H9 (cell line): ENCODE measurements at regions not wholly inside any gene's neighbourhood (a gene's known extent, or its start where the extent isn't known, plus 50 kb on each side); places are given as distances from the start of the nearest gene placed in this dataset.

Source experiments
- DNase-seq: peaks from one replicate; pipeline ENCODE4 v3.0.0-alpha.2; 2017
- H2AFZ ChIP-seq: one replicate; pipeline ENCODE4 v1.6.1; 2013; ENCODE audit warnings: mild to moderate bottlenecking, low read length, control low read depth, moderate library complexity
- H2AK5ac ChIP-seq: 2 replicates; pipeline ENCODE4 v1.6.1; 2013; ENCODE audit warnings: low read length, control low read depth, mixed read lengths; ENCODE audit not compliant: insufficient read length
- H2BK120ac ChIP-seq: one replicate; pipeline ENCODE4 v1.6.1; 2013; ENCODE audit warnings: low read depth, mild to moderate bottlenecking, low read length, control low read depth, inconsistent platforms; ENCODE audit not compliant: poor library complexity, severe bottlenecking
- H2BK12ac ChIP-seq: 2 replicates; pipeline ENCODE4 v1.6.1; 2013; ENCODE audit warnings: low read length, control low read depth, mixed read lengths, low read depth; ENCODE audit not compliant: insufficient read length
- H2BK15ac ChIP-seq: 2 replicates; pipeline ENCODE4 v1.6.1; 2013; ENCODE audit warnings: low read depth, low read length, control low read depth
- H2BK20ac ChIP-seq: one replicate; pipeline ENCODE4 v1.6.1; 2013; ENCODE audit warnings: low read depth, mild to moderate bottlenecking, low read length, control low read depth, inconsistent platforms; ENCODE audit not compliant: poor library complexity, severe bottlenecking
- H2BK5ac ChIP-seq: 2 replicates; pipeline ENCODE4 v1.6.1; 2013; ENCODE audit warnings: low read length, control low read depth, mixed read lengths; ENCODE audit not compliant: insufficient read length
- H3K14ac ChIP-seq: 2 replicates; pipeline ENCODE4 v1.6.1; 2013; ENCODE audit warnings: low read length, control low read depth; ENCODE audit not compliant: insufficient read depth
- H3K18ac ChIP-seq: 2 replicates; pipeline ENCODE4 v1.6.1; 2013; ENCODE audit warnings: low read depth, mild to moderate bottlenecking, mixed read lengths, low read length, control low read depth; ENCODE audit not compliant: insufficient read length
- H3K23ac ChIP-seq: 2 replicates; pipeline ENCODE4 v1.6.1; 2013; ENCODE audit warnings: low read length, control low read depth, mixed read lengths, low read depth; ENCODE audit not compliant: insufficient read length
- H3K23me2 ChIP-seq: 2 replicates; pipeline ENCODE4 v1.6.1; 2013; ENCODE audit warnings: low read depth, mild to moderate bottlenecking, mixed read lengths, low read length, control low read depth; ENCODE audit not compliant: insufficient read length, poor library complexity, severe bottlenecking
- H3K27ac ChIP-seq: 2 replicates; pipeline ENCODE4 v1.5.1; 2013; ENCODE audit warnings: low read length, control low read depth, mixed read lengths, low read depth; ENCODE audit not compliant: insufficient read length
- H3K27me3 ChIP-seq: 2 replicates; pipeline ENCODE4 v1.6.1; 2013; ENCODE audit warnings: low read length, control low read depth, inconsistent platforms; ENCODE audit not compliant: insufficient read depth
- H3K4ac ChIP-seq: 2 replicates; pipeline ENCODE4 v1.6.1; 2013; ENCODE audit warnings: low read depth, mild to moderate bottlenecking, control low read depth, inconsistent platforms, low read length, moderate library complexity
- H3K4me1 ChIP-seq: 2 replicates; pipeline ENCODE4 v1.6.1; 2013; ENCODE audit warnings: low read length, control low read depth, inconsistent platforms; ENCODE audit not compliant: insufficient read depth
- H3K4me2 ChIP-seq: 2 replicates; pipeline ENCODE4 v1.6.1; 2013; ENCODE audit warnings: low read length, control low read depth, mixed read lengths; ENCODE audit not compliant: insufficient read length, insufficient read depth
- H3K56ac ChIP-seq: 2 replicates; pipeline ENCODE4 v1.6.1; 2013; ENCODE audit warnings: low read depth, mild to moderate bottlenecking, mixed read lengths, low read length, control low read depth; ENCODE audit not compliant: insufficient read length
- H3K79me1 ChIP-seq: 2 replicates; pipeline ENCODE4 v1.6.1; 2013; ENCODE audit warnings: low read depth, mild to moderate bottlenecking, moderate library complexity, low read length, control low read depth, inconsistent platforms; ENCODE audit not compliant: insufficient read depth, poor library complexity, severe bottlenecking
- H3K79me2 ChIP-seq: 2 replicates; pipeline ENCODE4 v1.6.1; 2013; ENCODE audit warnings: low read length, control low read depth, inconsistent platforms; ENCODE audit not compliant: insufficient read depth
- H3K9ac ChIP-seq: 2 replicates; pipeline ENCODE4 v1.6.1; 2013; ENCODE audit warnings: low read length, control low read depth, mixed read lengths; ENCODE audit not compliant: insufficient read length; ENCODE audit errors: extremely low read depth
- H3K9me3 ChIP-seq: one replicate; pipeline ENCODE4 v1.6.1; 2013; ENCODE audit warnings: low read depth, low read length, inconsistent platforms; ENCODE audit not compliant: control insufficient read depth
- H3T11ph ChIP-seq: one replicate; pipeline ENCODE4 v1.6.1; 2013; ENCODE audit warnings: mild to moderate bottlenecking, low read length, control low read depth, inconsistent platforms
- H4K20me1 ChIP-seq: one replicate; pipeline ENCODE4 v1.6.1; 2013; ENCODE audit not compliant: control insufficient read depth, insufficient read length, insufficient read depth
- H4K5ac ChIP-seq: 2 replicates; pipeline ENCODE4 v1.6.1; 2013; ENCODE audit warnings: low read depth, mild to moderate bottlenecking, mixed read lengths, low read length, control low read depth; ENCODE audit not compliant: insufficient read length
- H4K8ac ChIP-seq: replicated peaks from 2 replicates; pipeline ENCODE4 v1.6.1; 2013; ENCODE audit warnings: low read length, control low read depth, mixed read lengths, low read depth; ENCODE audit not compliant: insufficient read length
- H4K91ac ChIP-seq: 2 replicates; pipeline ENCODE4 v1.6.1; 2013; ENCODE audit warnings: low read depth, mild to moderate bottlenecking, moderate library complexity, mixed read lengths, low read length, control low read depth; ENCODE audit not compliant: insufficient read length
- H3K27ac Mint-ChIP-seq, 3 experiments: 2 replicates in 2 of 3; 3 replicates in 1 of 3; pipeline ENCODE4 v1.8.0; 2020 to 2021; ENCODE audit warnings: mixed read lengths in 3 of 3, mild to moderate bottlenecking in 1 of 3, moderate library complexity in 1 of 3
- H3K27me3 Mint-ChIP-seq: 2 replicates; pipeline ENCODE4 v1.8.0; 2021; ENCODE audit warnings: low read depth, mild to moderate bottlenecking, moderate library complexity, mixed read lengths
- H3K36me3 Mint-ChIP-seq, 3 experiments: 2 replicates in 2 of 3; 3 replicates in 1 of 3; pipeline ENCODE4 v1.8.0; 2020 to 2021; ENCODE audit warnings: low read depth in 3 of 3, mixed read lengths in 3 of 3; ENCODE audit not compliant: insufficient read depth in 1 of 3
- H3K4me1 Mint-ChIP-seq, 2 experiments: 2 replicates each; pipeline ENCODE4 v1.8.0; 2020; ENCODE audit warnings: mixed read lengths in 2 of 2
- H3K4me3 Mint-ChIP-seq, 2 experiments: 2 replicates in 1 of 2; 3 replicates in 1 of 2; pipeline ENCODE4 v1.8.0; 2020 to 2021; ENCODE audit warnings: mild to moderate bottlenecking in 2 of 2, mixed read lengths in 2 of 2, moderate library complexity in 1 of 2
- H3K9me3 Mint-ChIP-seq, 2 experiments: 2 replicates in 1 of 2; 3 replicates in 1 of 2; pipeline ENCODE4 v1.8.0; 2020; ENCODE audit warnings: mild to moderate bottlenecking in 2 of 2, mixed read lengths in 2 of 2, moderate library complexity in 1 of 2
- CTCF ChIP-seq: fragments of 200-600 bp; sonication (generic); conservative IDR thresholded peaks from 3 replicates; pipeline ENCODE4 v1.8.0; 2021; ENCODE audit warnings: antibody characterized with exemption, mild to moderate bottlenecking
- WGBS: extraction: QIAGEN DNeasy Blood & Tissue Kit; methylation state at CpG from one replicate; pipeline ENCODE4 v1.1.7; 2013; ENCODE audit warnings: missing lambda C conversion rate, low lambda C conversion rate, mixed read lengths; ENCODE audit not compliant: insufficient read length; ENCODE audit errors: extremely low coverage; 5-methylcytosine and 5-hydroxymethylcytosine counted together

- H2BK12ac ChIP-seq: no peak overlapping the region
- no peak overlapping the region for H3K56ac ChIP-seq
- no peak overlapping the region for H2BK15ac ChIP-seq
- H3K23ac ChIP-seq: no peak overlapping the region
- Mint-ChIP-seq H3K36me3 (no peaks in the 10 kb centered on the region), H3K4me3 (no peak overlapping the region), H3K9me3 (no peaks in the 10 kb centered on the region), H3K4me1 (peaks cover 0 to 9% of the 10 kb centered on the region in 2 experiments; a peak in 2 of 4 replicates), H3K27ac (no peak overlapping the region), H3K27me3 (no peaks in the 10 kb centered on the region)
- no peak for TF ChIP-seq CTCF
- H3K4me2 ChIP-seq: no peak overlapping the region
- no peak overlapping the region for H3T11ph ChIP-seq
- no peak for DNase-seq
- H3K4ac ChIP-seq: no peak overlapping the region
- H3K14ac ChIP-seq: no peak overlapping the region
- H3K9me3 ChIP-seq: no peaks in the 10 kb centered on the region
- no peak overlapping the region for H4K91ac ChIP-seq
- H3K18ac ChIP-seq: no peak overlapping the region
- H3K79me1 ChIP-seq: no peaks in the 10 kb centered on the region
- H2AFZ ChIP-seq: no peak overlapping the region
- no peak overlapping the region for H3K9ac ChIP-seq
- H3K4me1 ChIP-seq: no peaks in the 10 kb centered on the region
- no CpG with 5 or more reads among the region's 6 CpGs for WGBS
- H2BK5ac ChIP-seq: no peak overlapping the region
- no peaks in the 10 kb centered on the region for H4K20me1 ChIP-seq
- H3K27me3 ChIP-seq: no peaks in the 10 kb centered on the region
- no peak overlapping the region for H4K8ac ChIP-seq
- H2BK20ac ChIP-seq: no peak overlapping the region
- H3K23me2 ChIP-seq: no peaks in the 10 kb centered on the region
- no peaks in the 10 kb centered on the region for H3K79me2 ChIP-seq
- H3K27ac ChIP-seq: no peak overlapping the region
- H2BK120ac ChIP-seq: no peak overlapping the region
- H4K5ac ChIP-seq: no peak overlapping the region
- no peak overlapping the region for H2AK5ac ChIP-seq
Measured at GRCh38 chr5:57417320-57417719, 65.3 kb downstream of the ACTBL2 start.
